Loucy (cell line): ENCODE measurements at regions not wholly inside any gene's neighbourhood (a gene's known extent, or its start where the extent isn't known, plus 50 kb on each side); places are given as distances from the start of the nearest gene placed in this dataset.

Experiments
- CTCF ChIP-seq: fragments of 200-600 bp; sonication (generic); conservative IDR thresholded peaks from 2 replicates; pipeline ENCODE4 v1.5.1; 2014; ENCODE audit warnings: mild to moderate bottlenecking, antibody characterized with exemption, low read length
- EZH2phosphoT487 ChIP-seq: fragments of 200-600 bp; IDR thresholded peaks from 2 replicates; pipeline ENCODE4 v1.6.1; 2018; ENCODE audit warnings: antibody characterized with exemption, mild to moderate bottlenecking, moderate library complexity, borderline replicate concordance

- no peak for TF ChIP-seq CTCF
- TF ChIP-seq EZH2phosphoT487: no peak
These were observed 289.4 kb upstream of the MYOCD start for GRCh38 chr17:12376276-12376675.
